Renal cortical epithelial cell (primary cell): ENCODE measurements at regions not wholly inside any gene's neighbourhood (a gene's known extent, or its start where the extent isn't known, plus 50 kb on each side); places are given as distances from the start of the nearest gene placed in this dataset.
A peak's percentile ranks its signal among the peaks of the same experiment; 100 is the strongest.

Source experiments
- DNase-seq: peaks from one replicate; pipeline ENCODE4 v3.0.0-alpha.2; 2011; ENCODE audit warnings: low read depth

DNA sequence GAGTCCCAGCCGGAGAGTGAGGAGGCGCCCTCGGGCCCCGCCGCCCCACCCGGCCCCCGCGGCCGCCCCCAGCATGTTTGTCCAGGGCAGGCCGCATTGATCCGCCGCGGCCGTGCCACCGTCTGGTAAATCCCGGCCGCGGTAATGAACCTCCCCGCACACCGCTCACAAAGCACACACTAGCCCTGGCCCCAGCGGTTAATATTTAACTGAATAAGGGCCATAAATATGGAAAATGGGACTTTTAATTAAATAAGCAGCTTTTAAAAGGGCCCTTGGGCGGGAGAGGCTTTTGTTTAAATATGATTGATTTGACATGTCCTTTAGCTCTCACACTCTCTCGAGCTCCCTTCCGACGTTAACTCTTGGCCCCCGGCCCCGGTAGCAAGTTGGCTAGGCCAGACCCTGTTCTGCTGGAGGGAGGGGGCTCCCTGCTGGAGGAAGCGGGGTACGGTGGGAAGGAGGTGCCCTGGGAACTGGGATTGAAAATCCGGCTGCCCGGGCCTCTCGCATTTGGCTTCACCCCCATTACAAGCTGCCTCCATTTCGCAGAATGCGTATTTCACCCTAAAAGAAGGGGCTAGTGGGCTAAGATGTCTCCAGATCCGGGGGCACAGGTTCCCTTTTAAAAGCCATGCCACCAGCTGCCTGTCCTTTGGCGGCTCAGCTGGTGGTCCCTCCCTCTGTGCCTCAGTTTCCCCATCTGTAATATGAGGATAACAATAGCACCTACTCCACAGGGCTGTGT, 199.8 kb downstream of the RBM19 start:
- peak; percentile 48 for DNase-seq

DNA sequence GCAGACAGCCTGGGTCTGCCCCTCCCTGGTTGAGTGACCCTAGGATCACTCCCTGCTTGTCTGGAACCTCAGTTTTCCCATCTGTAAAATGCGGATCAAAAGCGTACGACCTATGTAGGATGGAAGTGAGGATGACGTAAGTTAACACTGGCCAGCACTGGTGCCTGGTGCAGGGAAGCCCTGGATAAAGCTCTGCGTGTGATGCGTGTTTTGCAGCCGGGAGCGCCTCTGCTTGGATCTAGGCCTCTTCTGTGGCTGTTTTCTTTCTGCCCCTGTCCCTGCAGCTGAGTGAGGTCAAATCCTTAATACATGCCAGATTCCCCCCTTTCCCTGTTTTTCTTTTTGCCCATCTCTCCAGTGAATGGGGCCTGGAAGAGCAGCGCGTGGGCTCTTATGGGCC, 201.5 kb downstream of the RBM19 start:
- no peak for DNase-seq

DNA sequence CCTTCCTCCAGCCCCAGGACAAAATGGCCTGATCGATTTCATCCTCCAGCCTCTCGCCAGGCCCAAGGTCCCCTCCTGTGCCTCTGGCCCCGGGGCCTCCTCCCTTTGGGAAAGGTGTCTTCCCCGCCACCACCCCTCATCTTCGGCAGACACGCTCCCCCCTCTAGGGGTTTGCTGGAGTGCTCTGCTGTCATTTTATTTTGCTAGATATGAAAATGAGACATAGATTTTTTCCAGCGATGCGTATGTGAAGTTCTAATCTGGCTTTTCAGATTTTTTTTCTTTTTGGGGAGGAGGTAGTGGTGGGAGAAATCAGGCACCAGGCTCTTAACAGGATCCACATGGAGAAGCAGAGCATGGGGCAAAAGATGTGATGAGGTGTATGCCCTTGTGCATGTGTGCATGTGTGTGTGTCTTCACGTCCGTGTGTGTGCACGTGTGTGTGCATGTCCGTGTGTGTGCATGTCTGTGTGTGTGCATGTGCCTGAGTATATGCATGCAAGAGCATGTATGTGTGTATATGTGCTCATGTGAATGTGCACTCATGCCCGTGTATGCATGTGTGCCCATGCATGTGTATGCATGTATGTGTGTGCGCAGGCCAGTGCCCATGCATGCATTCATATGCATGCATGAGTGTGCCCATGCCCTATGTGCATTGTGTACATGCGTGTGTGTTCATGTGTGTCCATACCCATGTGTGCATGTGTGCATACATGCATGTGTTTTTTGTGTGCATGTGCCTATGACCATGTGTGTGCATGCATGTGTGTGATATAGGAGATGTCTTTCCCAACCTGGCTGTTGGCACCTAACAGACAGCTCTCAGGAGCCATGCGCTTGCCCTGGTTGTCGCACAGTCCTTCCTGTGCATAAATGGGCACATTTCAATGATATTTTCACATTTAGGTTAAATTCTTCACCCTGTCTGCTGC, 203.0 kb downstream of the RBM19 start:
- DNase-seq = no peak

DNA sequence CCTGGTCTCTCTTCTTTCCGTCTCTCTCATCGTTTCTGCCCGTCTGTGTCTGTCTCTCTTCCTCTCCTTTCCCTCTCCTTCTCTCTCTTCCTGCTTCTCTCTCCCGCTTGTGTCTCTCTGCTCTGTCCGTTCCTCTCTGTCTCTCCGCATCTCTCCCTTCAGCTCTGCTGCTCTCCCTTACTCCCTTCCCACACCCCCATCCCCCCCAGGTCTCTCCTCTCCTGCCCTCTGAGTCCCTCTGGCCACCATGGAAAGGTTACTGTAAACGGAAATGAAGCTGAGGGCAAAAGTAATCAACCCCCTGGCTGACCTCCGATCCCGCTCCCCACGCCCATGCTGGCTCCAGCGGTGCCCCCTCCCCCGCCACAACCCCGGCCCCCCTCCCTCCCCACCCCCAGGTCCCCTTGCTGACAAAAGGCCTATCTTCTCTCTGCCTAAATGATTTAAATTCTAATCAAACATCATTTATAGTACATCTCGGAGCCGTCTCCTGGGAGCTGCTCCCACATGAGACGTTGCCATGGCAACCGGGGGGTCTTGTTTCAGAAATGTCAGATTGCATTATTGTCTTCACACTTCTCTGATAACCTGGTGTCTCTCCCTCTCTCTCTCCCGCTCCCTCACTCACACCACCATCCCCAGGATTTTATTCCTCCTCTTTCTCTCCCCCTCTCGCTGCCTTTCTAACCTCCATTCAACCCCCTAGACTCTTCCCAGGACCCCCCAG, 203.8 kb downstream of the RBM19 start:
- DNase-seq = no peak

DNA sequence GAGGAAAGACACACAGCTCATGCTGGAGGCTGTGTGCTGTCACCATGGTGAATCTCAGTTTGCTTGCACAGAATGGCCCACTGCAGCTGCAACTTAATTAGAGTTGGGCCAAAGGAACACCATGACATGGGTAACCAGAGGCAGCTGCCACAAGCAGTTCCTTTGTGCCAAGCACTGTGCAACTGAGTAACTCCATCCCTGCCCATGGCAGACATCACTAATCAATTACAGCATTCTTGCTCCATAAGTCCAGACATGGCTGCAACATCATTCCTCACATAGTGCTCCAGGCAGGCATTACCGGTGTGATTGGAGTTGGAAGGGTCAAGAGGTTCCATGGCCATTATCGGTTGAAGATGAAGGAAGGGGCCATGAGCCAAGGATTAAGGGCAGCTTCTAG, 207.0 kb downstream of the RBM19 start:
- no peak for DNase-seq

DNA sequence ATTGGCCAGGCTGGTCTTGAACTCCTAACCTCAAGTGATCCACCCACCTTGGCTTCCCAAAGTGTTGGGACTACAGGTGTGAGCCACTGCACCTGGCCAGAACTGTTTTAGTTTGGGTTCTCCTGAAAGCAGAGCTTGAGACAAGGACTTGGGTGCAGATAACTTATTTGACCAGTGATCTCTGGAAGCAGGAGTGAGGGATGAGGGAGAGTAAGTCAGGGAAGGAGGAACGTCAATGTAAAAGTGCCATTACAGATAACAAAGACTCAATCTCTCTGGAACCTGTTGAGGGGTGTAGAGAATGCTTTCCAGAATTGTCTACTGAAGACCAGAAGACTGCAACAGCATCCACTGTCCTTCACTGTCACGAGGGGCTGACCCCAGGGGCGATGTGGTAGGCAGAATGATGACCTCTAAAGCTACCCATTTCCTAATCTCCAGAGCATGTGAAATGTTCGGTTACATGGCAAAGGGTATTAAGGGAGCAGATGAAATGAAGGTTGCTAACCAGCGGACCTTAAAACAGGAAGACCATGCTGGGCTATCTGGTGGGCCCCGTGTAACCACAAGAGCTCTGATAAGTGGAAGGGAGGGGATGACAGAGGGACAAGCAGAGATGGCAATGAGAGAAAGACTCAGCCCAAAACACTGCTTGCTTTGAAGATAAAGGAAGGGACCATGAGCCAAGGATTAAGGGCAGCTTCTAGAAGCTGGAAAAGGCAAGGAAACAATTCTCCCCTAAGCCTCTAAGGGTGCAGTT, 207.8 kb downstream of the RBM19 start:
- DNase-seq = no peak

DNA sequence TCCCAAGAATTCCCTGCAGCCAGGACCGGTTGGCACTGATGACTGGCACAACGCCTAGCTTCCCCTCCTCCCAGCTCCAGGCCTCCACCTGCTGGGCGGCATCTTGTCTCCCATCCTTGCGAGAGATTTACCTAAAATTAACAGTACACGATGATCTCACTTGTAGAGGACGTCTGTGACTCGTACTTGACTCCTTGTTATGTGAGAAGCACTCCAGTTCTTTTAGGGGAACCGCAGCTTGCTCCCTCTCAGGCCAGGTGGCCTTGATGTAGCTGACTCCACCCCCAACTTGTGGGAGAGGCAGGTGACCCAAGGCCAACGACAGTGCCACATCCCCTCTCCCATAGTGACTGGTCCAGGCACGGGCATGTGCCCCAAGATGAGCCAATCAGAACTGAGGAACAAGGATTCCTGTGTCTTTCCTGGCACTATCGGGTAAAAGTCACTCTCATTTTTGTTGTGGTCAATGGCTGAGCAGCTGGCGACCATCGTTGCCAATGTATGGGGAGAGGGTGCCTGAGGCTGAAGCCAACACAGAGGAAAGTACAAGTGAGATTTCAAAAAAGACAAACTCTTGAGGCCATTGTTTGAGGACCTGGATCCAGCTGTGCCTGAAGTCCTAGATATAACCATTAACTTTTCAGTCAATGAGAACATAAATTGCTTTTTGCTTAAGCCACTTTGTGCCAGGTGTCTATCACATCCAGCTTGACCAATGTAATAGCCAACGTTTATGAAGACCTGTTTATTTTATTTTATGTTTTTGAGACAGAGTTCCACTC, 208.7 kb downstream of the RBM19 start:
- no peak for DNase-seq

DNA sequence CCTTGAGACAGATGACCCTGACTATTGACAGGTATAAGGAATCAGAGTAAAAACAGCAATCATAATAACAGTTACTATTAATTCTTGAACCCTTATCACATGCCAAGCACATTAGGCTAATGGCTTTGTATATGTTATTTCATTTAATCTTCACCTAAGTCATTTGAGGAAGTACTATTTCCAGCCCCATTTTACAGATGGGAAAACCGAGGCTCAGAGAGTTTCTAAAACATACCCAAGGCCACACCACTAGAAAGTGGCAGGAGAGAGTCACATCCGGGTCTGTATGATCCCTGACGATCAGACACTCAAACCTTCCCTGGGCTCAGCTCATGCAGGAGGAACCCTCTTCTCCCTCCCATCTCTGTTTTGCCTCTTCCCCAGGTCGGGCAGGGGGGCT, 209.5 kb downstream of the RBM19 start:
- no peak for DNase-seq

DNA sequence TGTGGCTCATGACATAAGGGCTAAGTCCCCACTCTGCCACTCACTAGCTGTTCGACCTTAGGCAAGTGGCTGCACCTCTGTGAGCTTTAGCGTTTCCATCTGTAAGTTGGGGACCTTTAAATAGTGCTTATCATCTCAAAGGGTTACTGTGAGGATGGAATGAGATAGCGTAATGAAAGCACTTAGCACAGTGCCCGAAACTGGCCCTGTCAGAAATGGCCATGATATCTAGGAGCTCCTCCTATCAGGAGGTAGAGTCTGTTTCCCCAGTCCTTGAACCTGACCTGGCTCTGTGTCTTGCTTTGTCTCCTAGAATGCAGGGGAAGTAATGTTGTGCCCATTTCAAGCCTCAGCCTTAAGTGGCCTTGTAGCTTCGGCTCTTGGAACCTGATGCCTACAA, 211.0 kb downstream of the RBM19 start:
- DNase-seq = no peak

DNA sequence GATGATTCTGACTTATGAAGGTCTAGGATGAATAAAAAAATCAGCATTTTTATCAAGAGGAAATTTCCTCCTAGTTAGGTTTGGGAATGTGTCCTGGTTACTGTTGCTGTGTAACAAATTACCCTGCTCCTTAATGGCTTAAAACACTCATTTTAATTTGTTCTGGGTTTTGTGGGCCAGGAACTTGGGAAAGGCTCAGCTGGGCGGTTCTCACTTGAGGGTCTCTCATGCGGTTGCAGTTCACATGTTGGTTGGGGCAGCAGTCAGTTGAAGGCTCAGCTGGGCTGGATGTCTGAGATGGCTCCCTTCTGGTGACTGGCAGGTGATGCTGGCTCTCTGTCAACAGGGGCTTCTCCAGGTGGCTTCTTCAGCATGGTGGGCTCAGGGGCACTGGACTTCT, 214.6 kb downstream of the RBM19 start:
- DNase-seq = no peak

DNA sequence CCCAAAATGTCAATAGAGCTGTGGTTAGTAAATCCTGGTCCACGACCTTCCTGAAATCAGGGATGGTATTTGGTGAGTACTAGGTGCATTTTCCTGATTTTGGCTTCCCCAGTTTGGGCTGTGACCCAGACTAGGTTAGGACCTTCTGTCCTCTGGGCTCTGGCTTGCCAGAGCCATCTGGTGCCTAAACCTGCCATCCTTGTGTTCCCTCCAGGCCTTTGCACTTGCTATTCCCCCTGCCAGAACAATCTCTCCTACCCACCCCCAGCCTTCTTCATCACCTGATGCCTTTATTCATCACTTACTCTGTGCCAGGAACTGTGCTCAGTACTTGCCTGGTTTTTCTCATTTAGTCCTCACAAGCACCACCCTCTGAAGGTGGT, 216.7 kb downstream of the RBM19 start:
- no peak for DNase-seq

DNA sequence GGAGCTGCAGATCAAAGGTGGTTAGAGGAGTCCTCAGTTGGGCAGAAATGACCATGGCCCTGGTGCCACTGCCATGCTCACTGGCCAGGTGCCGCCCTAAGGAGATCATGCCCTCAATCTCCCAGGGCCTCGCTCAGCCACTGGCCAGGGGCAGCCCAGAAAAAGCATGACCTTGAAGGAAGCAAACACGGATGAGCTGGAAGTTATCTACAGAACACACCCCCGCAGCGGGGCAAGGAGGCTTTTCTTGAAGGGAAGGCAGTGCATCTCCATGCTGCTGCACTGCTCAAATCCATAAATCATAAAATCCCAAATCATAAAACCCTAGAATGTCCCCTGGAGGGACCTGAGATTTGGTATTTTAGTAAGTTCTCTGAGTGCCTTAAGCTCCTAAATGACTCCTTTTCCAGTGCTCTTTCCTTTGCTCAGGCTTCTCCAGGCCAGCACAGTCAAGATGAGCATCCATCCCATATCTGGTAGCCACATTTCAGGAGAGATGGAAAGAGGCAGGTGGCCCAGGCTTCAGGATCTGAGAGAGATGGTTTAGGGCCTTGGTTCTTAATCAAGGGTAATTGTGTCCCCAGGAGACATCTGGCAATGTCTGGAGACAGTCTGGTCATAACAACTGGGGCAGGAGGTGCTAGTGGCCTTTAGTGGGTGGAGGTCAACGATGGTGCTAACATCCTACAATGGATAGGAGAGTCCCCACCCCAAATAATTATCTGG, 217.3 kb downstream of the RBM19 start:
- DNase-seq = no peak

DNA sequence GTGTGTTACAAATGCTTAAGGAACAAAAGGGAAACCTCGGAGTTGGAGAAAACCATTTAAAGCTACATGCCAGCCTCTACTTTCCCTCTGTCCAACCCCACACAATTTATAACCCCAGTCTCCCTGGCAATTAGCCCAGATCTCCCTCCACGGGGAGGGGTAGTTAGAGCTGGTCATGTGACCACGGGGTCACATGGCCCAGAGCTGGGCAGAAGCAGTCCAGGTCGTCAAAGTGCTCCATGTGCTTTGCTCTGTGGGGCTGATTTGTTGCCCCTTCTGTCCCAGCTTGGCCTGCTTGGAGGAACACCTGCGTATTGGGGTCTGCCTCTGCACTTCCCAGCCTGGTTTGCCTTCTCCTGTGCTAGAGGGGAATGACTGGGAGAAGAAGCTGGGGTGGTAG, 219.1 kb downstream of the RBM19 start:
- no peak for DNase-seq

DNA sequence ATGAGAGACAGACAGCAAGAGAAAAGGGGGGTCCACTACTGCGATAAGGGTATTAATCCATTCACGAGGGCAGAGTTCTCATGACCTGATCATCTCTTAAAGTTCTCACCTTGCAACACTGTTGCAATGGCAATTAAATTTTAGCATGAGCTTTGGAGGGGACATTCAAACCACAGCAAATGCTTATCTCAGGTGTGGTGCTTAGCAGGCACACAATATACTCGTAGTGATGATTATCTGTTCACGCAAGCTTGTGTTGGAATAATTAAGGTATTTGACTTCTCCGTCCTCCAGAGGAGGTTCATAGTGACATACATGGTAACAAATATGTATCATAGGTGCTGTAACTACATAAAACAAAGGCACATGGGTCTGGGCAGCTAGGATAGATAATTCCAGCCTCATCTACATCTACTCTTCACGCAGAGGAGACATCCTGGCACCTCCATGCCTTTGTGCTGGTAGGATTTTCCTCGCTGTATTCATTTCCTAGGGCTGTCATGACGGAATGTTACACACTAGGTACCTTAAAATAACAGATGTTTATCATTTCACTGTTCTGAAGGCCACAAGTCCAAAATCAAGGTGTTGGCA, 221.2 kb downstream of the RBM19 start:
- no peak for DNase-seq

DNA sequence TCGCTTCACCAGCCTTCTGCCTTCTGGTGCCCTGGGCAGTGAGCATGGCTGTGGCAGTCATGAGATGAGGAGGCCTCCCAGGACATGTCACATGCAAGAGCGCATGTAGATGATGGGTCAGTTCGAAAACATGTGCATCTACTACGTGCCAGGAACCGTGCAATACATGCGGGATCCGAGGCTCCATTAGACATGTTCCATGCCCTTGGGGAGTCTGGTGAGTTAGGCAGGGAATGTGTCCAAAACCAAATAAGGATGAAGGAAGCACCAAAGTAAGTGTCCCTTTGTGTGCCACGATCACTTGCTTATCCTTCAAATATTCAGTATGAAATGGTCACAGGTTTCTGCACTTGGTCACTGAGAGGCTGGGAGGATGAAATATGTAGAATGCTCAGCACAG, 223.3 kb downstream of the RBM19 start:
- DNase-seq = no peak

DNA sequence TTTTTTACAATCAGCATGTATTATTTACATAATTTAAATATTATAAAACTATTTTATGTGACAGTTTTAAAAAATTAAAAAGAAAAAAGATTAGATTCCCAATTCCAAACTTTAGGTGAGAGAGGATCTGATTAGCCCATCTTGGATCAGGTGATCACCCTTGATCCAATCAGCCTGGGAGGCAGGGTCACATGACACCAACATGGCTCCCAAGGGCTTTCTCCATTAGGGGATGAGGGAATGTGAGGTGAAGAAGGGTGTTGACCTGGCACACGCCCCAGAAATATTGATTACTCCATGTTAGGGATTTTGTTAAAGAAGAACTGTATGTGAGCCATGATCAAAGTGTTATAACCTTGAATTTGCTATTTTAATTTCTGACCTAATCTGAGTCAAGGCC, 225.4 kb downstream of the RBM19 start:
- DNase-seq = no peak

DNA sequence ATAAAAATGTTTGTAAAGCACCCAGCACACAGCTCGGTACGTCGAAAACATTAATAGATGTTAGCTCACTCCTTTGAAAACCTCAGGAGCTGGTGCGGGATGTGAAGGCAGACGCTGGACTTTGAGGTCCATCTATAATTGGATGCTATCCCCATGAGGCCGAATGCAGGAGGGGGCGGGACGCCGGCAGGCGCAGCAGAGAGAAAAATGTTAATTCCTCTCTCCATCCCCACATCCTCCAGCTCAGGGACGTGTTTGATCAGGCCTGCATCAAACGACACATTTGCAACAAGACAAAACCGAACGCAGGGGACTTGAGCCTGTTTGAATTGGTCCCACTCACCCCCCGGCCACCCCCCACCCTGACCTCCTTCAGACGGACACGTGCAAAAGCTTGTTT, 231.0 kb downstream of the RBM19 start:
- DNase-seq = no peak

DNA sequence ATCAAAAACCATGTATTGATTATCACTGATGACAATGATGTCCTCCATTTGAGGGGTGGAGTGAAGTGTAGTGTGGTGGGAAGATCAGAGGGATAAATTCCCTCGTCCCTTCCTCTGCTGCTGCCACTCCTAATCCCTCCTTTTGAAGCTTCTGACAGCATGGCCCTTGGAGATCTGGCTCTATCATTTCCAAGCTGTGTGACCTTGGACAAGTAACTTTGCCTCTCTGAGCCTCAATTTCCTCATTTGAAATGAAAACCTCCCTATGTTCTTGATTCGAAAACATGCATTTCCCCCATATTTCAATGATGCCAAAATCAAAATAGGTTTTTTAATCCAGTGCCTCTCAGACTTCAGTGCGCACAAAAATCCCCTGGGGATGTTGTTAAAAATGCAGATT, 231.6 kb downstream of the RBM19 start:
- DNase-seq = no peak

DNA sequence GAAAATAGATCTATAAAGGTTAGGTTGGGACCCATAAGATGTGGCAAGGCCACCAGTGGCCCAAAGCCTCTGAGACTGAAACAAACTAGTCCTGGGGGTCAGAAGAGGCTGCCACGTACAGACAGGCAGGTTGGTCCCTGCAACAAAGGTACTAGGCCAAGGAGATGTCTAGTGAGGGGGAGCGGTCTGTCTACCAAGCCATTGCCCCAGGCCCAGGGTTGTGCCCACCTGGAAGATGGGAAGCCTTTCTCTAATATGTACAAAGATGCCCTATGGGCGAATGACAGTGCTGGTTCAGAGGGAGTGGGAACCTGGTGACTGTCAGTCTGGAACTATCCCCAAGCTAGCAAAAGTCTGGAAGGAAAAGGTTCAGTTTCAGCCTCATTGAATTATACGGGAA, 233.2 kb downstream of the RBM19 start:
- DNase-seq = no peak

DNA sequence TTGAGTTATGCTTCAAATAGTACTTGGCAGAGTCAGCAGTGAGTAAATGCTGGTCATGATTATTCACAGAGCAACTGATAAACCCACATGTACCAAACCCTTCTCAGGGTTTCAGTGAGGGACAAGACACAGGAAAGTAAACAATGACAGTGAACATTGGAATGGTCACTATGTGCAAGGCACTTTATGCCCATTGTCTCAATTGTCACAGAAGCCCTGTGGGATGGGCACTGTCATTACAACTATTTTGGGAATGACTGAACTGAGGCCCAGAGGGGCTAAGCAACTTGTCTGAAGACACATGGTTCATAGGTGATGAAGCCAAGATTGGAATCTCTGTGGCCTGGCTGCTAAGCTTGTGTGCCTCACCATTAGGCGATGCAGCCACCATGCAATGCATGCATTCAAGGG, 238.5 kb downstream of the RBM19 start:
- DNase-seq = no peak
